HG03469 (cell line): ENCODE measurements at regions not wholly inside any gene's neighbourhood (a gene's known extent, or its start where the extent isn't known, plus 50 kb on each side); places are given as distances from the start of the nearest gene placed in this dataset.
"Not testable (repeated sequence)": the region's sequence is repeated elsewhere in the genome, so short reads cannot be mapped to it uniquely, and the experiment has no call there.

Experiments used
- ATAC-seq: cut with Tn5 transposase; IDR thresholded peaks from one replicate; pipeline ENCODE4 v1.9.1; 2021; ENCODE audit warnings: mild to moderate bottlenecking, moderate library complexity, moderate number of reproducible peaks; ENCODE audit not compliant: unreplicated experiment

GRCh38 chr22:47899894-47900293 is 1137.4 kb downstream of the TBC1D22A start:
- no peak for ATAC-seq

- ATAC-seq: no peak
Measured at GRCh38 chr22:47898946-47899345, 1136.5 kb downstream of the TBC1D22A start.

- ATAC-seq: no peak
Measured at GRCh38 chr22:47891609-47892008, 1129.2 kb downstream of the TBC1D22A start.

GRCh38 chr22:47888817-47889216 is 1126.4 kb downstream of the TBC1D22A start:
- ATAC-seq: no peak

GRCh38 chr22:47884775-47885174 is 1122.3 kb downstream of the TBC1D22A start:
- ATAC-seq: no peak

GRCh38 chr22:47884200-47884599 is 1121.8 kb downstream of the TBC1D22A start:
- no peak for ATAC-seq

- no peak for ATAC-seq
Measured at GRCh38 chr22:47883757-47884156, 1121.3 kb downstream of the TBC1D22A start.

GRCh38 chr22:47879346-47879745 is 1116.9 kb downstream of the TBC1D22A start:
- no peak for ATAC-seq

GRCh38 chr22:47878460-47878859 is 1116.0 kb downstream of the TBC1D22A start:
- no peak for ATAC-seq

GRCh38 chr22:47872761-47873535 is 1110.5 kb downstream of the TBC1D22A start:
- no peak for ATAC-seq

GRCh38 chr22:47865626-47866025 is 1103.2 kb downstream of the TBC1D22A start:
- no peak for ATAC-seq

GRCh38 chr22:47862394-47862793 is 1099.9 kb downstream of the TBC1D22A start:
- no peak for ATAC-seq

GRCh38 chr22:47860907-47861306 is 1098.5 kb downstream of the TBC1D22A start:
- not testable (repeated sequence) for ATAC-seq

GRCh38 chr22:47859881-47860525 is 1097.6 kb downstream of the TBC1D22A start:
- no peak for ATAC-seq

- no peak for ATAC-seq
Measured at GRCh38 chr22:47858773-47859306, 1096.4 kb downstream of the TBC1D22A start.

GRCh38 chr22:47854680-47855079 is 1092.2 kb downstream of the TBC1D22A start:
- no peak for ATAC-seq

GRCh38 chr22:47854251-47854650 is 1091.8 kb downstream of the TBC1D22A start:
- no peak for ATAC-seq

GRCh38 chr22:47853750-47854149 is 1091.3 kb downstream of the TBC1D22A start:
- no peak for ATAC-seq

- no peak for ATAC-seq
Measured at GRCh38 chr22:47851586-47851985, 1089.1 kb downstream of the TBC1D22A start.

GRCh38 chr22:47850644-47851151 is 1088.2 kb downstream of the TBC1D22A start:
- ATAC-seq: no peak

GRCh38 chr22:47849576-47849975 is 1087.1 kb downstream of the TBC1D22A start:
- ATAC-seq: no peak
